Activated CD4-positive, alpha-beta T cell treated with anti-CD3 and anti-CD28 coated beads, Interleukin-2, Interleukin-4, amounts not matched to agents 100 ng/mL and 50 ng/mL, durations not matched to agents 16 hours and 8 hours (primary cell): ENCODE measurements at regions not wholly inside any gene's neighbourhood (a gene's known extent, or its start where the extent isn't known, plus 50 kb on each side); places are given as distances from the start of the nearest gene placed in this dataset.
"Not testable (repeated sequence)": the region's sequence is repeated elsewhere in the genome, so short reads cannot be mapped to it uniquely, and the experiment has no call there.

Source experiments
- DNase-seq: peaks from one replicate; pipeline ENCODE4 v3.0.0-alpha.2; 2020; ENCODE audit warnings: low spot score

DNA sequence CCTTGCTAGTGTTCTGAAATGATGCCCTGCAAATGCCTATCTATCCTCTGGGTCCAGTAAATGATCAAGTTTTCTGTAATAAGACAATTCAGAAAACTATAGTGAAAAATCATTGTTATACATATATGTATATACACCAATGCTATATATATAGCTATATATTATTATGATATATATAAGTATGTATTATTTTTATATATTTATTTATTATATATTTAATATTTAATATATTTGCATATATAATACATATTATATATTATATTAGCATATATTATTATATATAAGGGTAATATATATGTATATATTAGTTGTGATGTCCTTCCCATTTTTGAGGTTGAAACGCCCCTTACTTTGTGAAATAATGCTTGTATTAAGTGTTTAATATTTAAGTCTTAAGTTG, 181.4 kb upstream of the CACNA2D1 start:
- no peak for DNase-seq

- DNase-seq, result no peak
Observed at GRCh38 chr7:82624337-82624736, 180.8 kb upstream of the CACNA2D1 start.

DNA sequence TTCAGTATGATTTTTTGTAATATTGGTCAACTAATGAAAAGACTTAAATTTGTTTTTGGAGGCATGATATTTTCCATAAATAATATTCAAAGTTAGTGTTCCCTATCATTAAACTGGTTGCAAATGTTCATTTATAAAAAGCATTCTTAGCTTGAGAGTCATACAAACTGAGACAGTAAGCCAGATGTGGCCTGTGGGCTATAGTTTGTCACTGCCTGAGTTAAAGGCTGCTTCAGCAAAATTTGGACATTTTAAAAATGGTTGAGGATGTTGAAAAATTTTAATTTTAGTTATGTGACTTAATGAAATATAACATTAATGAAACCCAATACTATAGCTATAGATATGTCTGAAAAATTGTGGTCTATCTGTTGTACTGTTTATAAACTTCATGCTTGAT, 180.2 kb upstream of the CACNA2D1 start:
- no peak for DNase-seq

GRCh38 chr7:82617156-82617555, 173.6 kb upstream of the CACNA2D1 start:
- no peak for DNase-seq

DNA sequence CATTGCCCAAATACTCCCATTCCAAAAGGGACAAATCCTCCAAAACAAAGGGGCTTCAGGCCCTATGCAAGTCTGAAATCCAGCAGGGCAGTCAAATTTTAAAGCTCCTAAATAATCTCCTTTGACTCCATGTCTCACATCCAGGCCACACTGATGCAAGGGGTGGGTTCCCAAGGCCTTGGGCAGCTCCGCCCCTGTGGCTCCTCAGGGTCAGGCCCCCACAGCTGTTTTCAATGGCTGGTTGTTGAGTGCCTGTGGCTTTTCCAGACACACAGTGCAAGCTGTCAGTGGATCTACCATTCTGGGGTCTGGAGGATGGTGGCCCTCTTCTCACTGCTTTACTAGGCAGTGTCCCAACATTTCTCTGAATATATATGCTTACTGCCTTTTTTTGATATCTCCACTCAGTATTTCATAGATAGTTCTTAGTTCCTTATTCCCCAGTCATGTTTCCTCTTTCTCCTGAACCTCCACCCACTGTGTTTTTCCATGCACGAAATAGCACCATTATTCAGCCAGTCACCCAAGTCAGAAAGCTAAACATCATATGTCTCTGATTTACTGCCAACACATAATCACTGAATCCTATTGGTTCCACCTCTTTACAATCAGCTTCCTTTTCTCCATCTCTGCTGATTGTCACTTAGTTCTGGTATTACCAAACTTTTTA, 172.6 kb upstream of the CACNA2D1 start:
- no peak for DNase-seq

DNA sequence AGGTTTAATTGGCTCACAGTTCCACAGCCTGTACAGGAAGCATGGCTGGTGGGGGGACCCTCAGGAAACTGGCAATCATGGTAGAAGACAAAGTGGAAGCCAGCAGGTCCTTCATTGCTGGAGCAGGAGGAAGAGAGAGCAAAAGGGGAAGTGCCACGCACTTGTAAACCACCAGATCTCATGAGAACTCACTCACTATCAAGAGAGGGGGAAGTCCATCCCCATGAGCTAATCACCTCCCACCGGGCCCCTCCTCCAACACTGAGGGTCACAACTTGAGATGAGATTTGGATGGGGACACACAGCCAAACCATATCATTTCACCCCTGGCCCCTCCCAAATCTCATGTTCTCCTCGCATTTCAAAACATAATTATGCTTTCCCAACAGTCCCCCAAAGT, 171.9 kb upstream of the CACNA2D1 start:
- DNase-seq, result no peak

- DNase-seq, result no peak
Observed at GRCh38 chr7:82609746-82610145, 166.2 kb upstream of the CACNA2D1 start.

- peak; percentile 10 for DNase-seq
Observed at GRCh38 chr7:82605247-82605864, 161.8 kb upstream of the CACNA2D1 start.

DNA sequence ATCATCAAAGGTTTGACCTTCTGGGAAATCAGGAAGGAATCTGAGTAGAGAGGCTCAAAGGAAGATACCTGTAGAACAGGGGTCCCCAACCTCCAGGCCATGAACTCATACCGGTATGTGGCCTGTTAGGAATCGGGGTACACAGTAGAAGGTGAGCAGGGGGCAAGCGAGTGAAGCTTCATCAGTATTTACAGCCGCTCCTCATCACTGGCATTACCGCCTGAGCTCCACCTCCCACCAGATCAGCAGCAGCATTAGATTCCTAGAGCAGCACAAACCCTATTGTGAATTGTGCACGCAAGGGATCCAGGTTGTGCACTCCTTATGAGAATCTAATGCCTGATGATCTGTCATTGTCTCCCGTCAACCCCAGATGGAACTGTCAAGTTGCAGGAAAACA, 158.5 kb upstream of the CACNA2D1 start:
- DNase-seq, result no peak

GRCh38 chr7:82600531-82600930, 157.0 kb upstream of the CACNA2D1 start:
- no peak for DNase-seq

- DNase-seq, result no peak
Observed at GRCh38 chr7:82599895-82600294, 156.3 kb upstream of the CACNA2D1 start.

DNA sequence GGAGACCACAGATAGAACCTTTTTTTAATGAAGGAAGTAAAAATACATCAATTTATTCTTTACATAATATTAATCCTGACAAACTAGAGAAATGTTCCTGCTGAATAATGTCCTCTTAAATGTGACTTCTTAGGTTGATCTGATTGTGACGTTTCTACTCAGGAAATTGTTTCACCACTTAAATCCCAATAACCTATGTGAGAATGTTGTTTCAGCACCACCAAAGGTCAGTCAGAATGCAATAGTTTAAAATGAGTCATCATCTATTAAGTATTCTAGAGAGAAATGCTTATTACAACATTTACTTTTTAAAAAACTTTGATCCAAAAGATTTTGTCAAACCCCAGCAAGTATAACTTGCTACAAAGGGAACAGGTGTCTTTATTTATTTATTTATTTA, 155.4 kb upstream of the CACNA2D1 start:
- DNase-seq, result no peak

DNA sequence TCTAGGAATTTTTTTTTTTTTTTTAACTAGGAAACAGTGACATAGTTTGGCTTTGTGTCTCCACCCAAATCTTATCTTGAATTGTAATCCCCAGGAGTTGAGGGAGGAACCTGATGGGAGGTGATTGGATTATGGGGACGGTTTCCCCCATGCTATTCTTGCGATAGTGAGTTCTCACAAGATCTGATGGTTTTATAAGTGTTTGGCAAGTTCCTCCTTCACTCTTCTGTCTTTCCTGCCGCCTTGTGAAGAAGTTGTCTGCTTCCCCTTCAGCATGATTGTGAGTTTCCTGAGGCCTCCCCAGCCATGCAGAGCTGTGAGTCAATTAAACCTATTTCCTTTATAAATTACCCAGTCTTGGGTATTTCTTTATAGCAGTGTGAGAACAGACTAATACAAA, 152.2 kb upstream of the CACNA2D1 start:
- DNase-seq, result not testable (repeated sequence)

- no peak for DNase-seq
Observed at GRCh38 chr7:82595176-82595575, 151.6 kb upstream of the CACNA2D1 start.

GRCh38 chr7:82594665-82595064, 151.1 kb upstream of the CACNA2D1 start:
- DNase-seq, result no peak

- no peak for DNase-seq
Observed at GRCh38 chr7:82593780-82594179, 150.2 kb upstream of the CACNA2D1 start.

DNA sequence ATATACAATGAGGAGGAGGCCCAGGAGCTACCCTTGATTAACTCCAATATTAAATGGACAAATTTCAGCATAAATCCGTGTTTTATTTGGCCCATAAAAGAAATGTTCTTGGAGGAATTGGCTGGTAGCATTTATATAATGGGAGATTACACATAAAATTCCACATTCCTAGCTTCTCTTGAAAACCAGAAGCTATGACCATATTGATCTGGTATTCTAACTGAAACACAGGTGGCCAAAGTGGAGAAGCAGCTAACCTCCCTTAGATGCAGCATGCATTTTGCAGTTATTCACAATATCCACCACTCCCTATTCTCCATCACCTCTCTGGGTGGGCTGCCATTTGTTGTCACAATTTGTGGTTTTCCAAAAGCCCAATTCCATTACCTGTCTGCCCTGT, 148.8 kb upstream of the CACNA2D1 start:
- no peak for DNase-seq

- no peak for DNase-seq
Observed at GRCh38 chr7:82579047-82579446, 135.5 kb upstream of the CACNA2D1 start.

GRCh38 chr7:82578430-82578829, 134.9 kb upstream of the CACNA2D1 start:
- DNase-seq, result no peak

- peak; percentile 69 for DNase-seq
Observed at GRCh38 chr7:82572195-82572880, 128.8 kb upstream of the CACNA2D1 start.

DNA sequence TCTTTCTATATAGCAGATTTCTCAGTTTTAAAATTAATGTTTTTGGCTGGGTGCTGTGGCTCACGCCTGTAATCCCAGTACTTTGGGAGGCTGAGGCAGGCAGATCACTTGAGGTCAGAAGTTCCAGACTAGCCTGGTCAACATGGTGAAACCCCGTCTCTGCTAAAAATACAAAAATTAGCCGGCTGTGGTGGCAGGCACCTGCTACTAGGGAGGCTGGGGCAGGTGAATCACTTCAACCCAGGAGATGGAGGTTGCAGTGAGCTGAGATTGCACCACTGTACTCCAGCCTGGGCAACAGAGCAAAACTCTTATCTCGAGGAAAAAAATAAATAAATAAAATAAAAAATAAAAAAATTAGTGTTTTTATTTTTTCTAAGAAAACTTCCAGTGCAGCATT, 127.5 kb upstream of the CACNA2D1 start:
- not testable (repeated sequence) for DNase-seq

- DNase-seq, result no peak
Observed at GRCh38 chr7:82567841-82568240, 124.3 kb upstream of the CACNA2D1 start.

DNA sequence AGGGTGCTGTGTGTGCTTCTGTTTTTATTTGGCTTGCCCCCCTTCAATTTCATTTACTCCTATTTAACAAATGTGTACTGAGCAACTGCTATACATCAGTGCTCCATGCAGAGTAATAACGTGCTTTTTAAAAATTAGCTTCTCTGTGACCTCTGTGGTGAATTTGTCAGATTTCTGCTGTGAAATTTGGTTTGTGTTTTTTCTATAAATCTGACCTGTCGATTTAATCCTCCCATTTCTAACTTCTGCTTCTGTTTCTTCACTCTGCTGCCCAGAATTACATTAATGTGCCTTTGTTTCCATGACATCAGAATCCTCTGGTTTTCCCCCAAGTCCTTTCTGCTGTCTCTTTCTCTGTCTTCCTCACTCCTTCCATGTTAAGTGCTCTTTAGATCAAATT, 123.8 kb upstream of the CACNA2D1 start:
- DNase-seq, result no peak

GRCh38 chr7:82566752-82567151, 123.2 kb upstream of the CACNA2D1 start:
- DNase-seq, result no peak
